ENCODE measurements at regions not wholly inside any gene's neighbourhood (a gene's known extent, or its start where the extent isn't known, plus 50 kb on each side); places are given as distances from the start of the nearest gene placed in this dataset.

GRCh38 chr5:173814053-173814452, 74.1 kb upstream of the CPEB4 start:
- Histone ChIP-seq H3K4me3 (ENCODE audit: low read depth in 1 of 3, low read length in 3 of 3) (no peak overlapping the region), H3K27me3 (ENCODE audit: control insufficient read depth in 3 of 3, insufficient read depth in 3 of 3, low read length in 3 of 3) (no peaks in the 10 kb centered on the region), H3K27ac (ENCODE audit: low read depth in 1 of 3, low read length in 2 of 3) (no peak overlapping the region), H3K4me1 (ENCODE audit: control insufficient read depth in 3 of 3, insufficient read depth in 2 of 3, low read depth in 1 of 3, low read length in 2 of 3) (no peaks in the 10 kb centered on the region), H3K36me3 (ENCODE audit: control insufficient read depth in 3 of 3, insufficient read depth in 2 of 3, low read depth in 1 of 3, low read length in 3 of 3) (no peaks in the 10 kb centered on the region), H3K9me3 (ENCODE audit: control insufficient read depth in 2 of 2, insufficient read depth in 1 of 2, low read depth in 1 of 2, low read length in 1 of 2) (no peaks in the 10 kb centered on the region)
- DNase-seq (no peak), FAIRE-seq (no peak)

DNA sequence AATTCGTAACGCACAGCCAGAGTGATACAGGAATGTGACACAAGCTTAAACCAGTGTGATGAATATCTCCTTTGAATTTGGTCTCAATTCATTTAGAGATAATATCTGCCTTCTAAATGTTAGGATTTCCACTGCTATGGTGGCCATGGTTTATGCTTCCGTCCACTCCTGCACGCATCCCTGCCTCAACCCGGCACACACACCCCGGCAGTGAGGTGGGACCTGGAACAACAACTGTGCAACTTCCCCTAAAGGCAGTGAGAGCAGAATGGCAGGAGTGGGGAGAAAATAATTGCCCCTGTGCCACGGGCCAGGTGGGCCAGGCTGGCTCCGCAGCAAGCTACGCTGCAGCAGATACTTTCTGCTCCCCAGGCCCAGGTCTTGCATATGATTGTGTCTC, 72.6 kb upstream of the CPEB4 start:
- no peak overlapping the region for H3K27ac ChIP-seq (ENCODE audit: low read depth in 1 of 3, low read length in 2 of 3)
- H3K9me3 ChIP-seq (ENCODE audit: control insufficient read depth in 2 of 2, insufficient read depth in 1 of 2, low read depth in 1 of 2, low read length in 1 of 2): peaks cover 0 to 7% of the 10 kb centered on the region in 2 donors
- H3K4me1 ChIP-seq (ENCODE audit: control insufficient read depth in 3 of 3, insufficient read depth in 2 of 3, low read depth in 1 of 3, low read length in 2 of 3): peaks cover 0 to under 1% (median 0%) of the 10 kb centered on the region in 3 donors
- H3K27me3 ChIP-seq (ENCODE audit: control insufficient read depth in 3 of 3, insufficient read depth in 3 of 3, low read length in 3 of 3): no peaks in the 10 kb centered on the region
- no peak overlapping the region for H3K4me3 ChIP-seq (ENCODE audit: low read depth in 1 of 3, low read length in 3 of 3)
- 90 to 95% (median 93%) methylated on average over 9 of the region's 9 CpGs for WGBS, 3 donors
- no peak for FAIRE-seq
- DNase-seq: no peak
- no peaks in the 10 kb centered on the region for H3K36me3 ChIP-seq (ENCODE audit: control insufficient read depth in 3 of 3, insufficient read depth in 2 of 3, low read depth in 1 of 3, low read length in 3 of 3)

DNA sequence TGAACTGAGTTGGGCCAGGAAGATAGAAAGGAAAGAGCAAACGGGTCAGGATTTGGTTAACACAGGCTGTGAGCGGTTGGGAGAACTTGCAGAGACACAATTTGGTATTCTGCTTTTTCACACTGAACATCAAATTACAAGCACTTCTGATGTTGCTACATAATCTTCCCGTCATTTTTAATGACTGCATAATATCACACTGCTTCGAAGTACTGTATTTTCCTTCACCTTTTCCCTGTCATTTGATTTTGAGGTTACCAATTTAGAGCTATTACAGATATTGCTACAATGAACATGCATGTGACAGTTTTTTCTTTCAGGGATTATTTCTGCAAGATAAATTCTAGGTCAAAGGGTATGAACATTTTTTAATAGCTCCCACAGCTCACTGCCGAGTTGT, 71.4 kb upstream of the CPEB4 start:
- Histone ChIP-seq H3K4me1 (ENCODE audit: control insufficient read depth in 3 of 3, insufficient read depth in 2 of 3, low read depth in 1 of 3, low read length in 2 of 3) (peaks cover 0 to 11% (median 0%) of the 10 kb centered on the region in 3 donors), H3K4me3 (ENCODE audit: low read depth in 1 of 3, low read length in 3 of 3) (no peak overlapping the region), H3K27me3 (ENCODE audit: control insufficient read depth in 3 of 3, insufficient read depth in 3 of 3, low read length in 3 of 3) (no peaks in the 10 kb centered on the region), H3K9me3 (ENCODE audit: control insufficient read depth in 2 of 2, insufficient read depth in 1 of 2, low read depth in 1 of 2, low read length in 1 of 2) (peaks cover 0 to 7% of the 10 kb centered on the region in 2 donors), H3K36me3 (ENCODE audit: control insufficient read depth in 3 of 3, insufficient read depth in 2 of 3, low read depth in 1 of 3, low read length in 3 of 3) (no peaks in the 10 kb centered on the region), H3K27ac (ENCODE audit: low read depth in 1 of 3, low read length in 2 of 3) (no peak overlapping the region)
- no peak for FAIRE-seq
- no peak for DNase-seq
- 56 to 74% (median 59%) methylated on average over 5 of the region's 5 CpGs for WGBS, 3 donors

DNA sequence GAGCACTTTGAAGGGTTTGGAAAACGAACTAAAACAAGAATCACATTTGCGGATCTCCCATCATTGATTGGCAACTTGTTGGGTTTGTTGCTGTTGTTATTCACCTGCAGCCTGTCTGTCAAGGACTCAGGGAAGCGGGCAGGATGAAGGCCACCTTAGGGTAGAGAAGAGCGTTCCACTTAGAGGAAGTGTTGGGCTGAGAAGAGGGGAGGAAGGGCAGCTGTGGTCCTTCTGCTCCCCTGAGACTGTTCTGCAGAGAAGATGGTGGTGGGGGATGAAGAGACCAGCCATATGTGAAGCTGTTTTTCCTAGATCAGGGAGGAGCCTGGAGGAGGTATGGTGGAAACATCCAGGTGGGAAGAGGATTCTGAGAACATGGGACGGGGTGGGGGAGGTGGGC, 70.6 kb upstream of the CPEB4 start:
- Histone ChIP-seq H3K4me1 (ENCODE audit: control insufficient read depth in 3 of 3, insufficient read depth in 2 of 3, low read depth in 1 of 3, low read length in 2 of 3) (peaks cover 0 to 11% (median 0%) of the 10 kb centered on the region in 3 donors), H3K27me3 (ENCODE audit: control insufficient read depth in 3 of 3, insufficient read depth in 3 of 3, low read length in 3 of 3) (no peaks in the 10 kb centered on the region), H3K27ac (ENCODE audit: low read depth in 1 of 3, low read length in 2 of 3) (no peak overlapping the region), H3K36me3 (ENCODE audit: control insufficient read depth in 3 of 3, insufficient read depth in 2 of 3, low read depth in 1 of 3, low read length in 3 of 3) (no peaks in the 10 kb centered on the region), H3K9me3 (ENCODE audit: control insufficient read depth in 2 of 2, insufficient read depth in 1 of 2, low read depth in 1 of 2, low read length in 1 of 2) (peaks cover 0 to 7% of the 10 kb centered on the region in 2 donors), H3K4me3 (ENCODE audit: low read depth in 1 of 3, low read length in 3 of 3) (no peak overlapping the region)
- WGBS, 3 donors: 89 to 94% (median 90%) methylated on average over 5 of the region's 5 CpGs
- no peak for DNase-seq
- FAIRE-seq: no peak

DNA sequence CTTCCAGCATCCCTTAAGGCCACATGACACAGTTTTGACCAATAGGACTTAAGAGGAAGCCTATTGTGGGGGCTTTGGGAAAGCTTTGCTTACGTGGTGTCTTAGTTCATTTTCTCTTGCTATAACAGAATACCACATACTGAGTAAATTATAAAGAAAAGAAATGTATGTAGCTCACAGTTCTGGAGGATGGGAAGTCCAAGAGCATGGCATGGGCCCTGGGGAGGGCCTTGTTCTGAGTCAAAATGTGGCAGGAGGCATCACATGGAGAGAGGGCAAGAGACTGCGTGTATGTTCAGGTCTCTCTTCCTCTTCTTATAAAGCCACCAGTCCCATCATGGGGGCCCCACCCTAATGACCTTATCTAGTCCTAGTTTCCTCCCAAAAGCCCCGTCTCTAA, 68.6 kb upstream of the CPEB4 start:
- no peak overlapping the region for H3K4me3 ChIP-seq (ENCODE audit: low read depth in 1 of 3, low read length in 3 of 3)
- no peaks in the 10 kb centered on the region for H3K36me3 ChIP-seq (ENCODE audit: control insufficient read depth in 3 of 3, insufficient read depth in 2 of 3, low read depth in 1 of 3, low read length in 3 of 3)
- H3K27me3 ChIP-seq (ENCODE audit: control insufficient read depth in 3 of 3, insufficient read depth in 3 of 3, low read length in 3 of 3): no peaks in the 10 kb centered on the region
- WGBS, 3 donors: 77 to 97% (median 90%) methylated on average over 3 of the region's 3 CpGs
- peaks cover 3 to 24% (median 3%) of the 10 kb centered on the region in 3 donors for H3K4me1 ChIP-seq (ENCODE audit: control insufficient read depth in 3 of 3, insufficient read depth in 2 of 3, low read depth in 1 of 3, low read length in 2 of 3)
- FAIRE-seq: no peak
- H3K27ac ChIP-seq (ENCODE audit: low read depth in 1 of 3, low read length in 2 of 3): no peak overlapping the region
- no peak for DNase-seq
- peaks cover 0 to 7% of the 10 kb centered on the region in 2 donors for H3K9me3 ChIP-seq (ENCODE audit: control insufficient read depth in 2 of 2, insufficient read depth in 1 of 2, low read depth in 1 of 2, low read length in 1 of 2)

DNA sequence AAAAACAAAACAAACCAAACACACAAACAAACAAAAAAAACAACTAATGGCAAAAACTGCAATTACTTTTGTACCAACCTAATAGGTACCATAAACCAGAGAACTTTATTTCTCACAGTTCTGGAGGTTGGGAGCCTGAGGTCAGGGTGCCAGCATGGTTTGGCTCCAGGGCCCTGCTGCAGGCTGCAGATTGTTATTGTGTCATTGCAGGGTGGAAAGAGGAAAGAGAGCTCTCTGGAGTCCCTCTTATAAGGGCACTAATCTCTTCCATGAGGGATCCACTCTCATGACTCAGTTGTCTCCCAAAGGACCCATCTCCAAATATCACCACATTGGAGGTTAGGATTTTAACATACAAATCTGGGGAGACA, 64.9 kb upstream of the CPEB4 start:
- Histone ChIP-seq H3K4me3 (ENCODE audit: low read depth in 1 of 3, low read length in 3 of 3) (no peak overlapping the region), H3K27me3 (ENCODE audit: control insufficient read depth in 3 of 3, insufficient read depth in 3 of 3, low read length in 3 of 3) (no peaks in the 10 kb centered on the region), H3K4me1 (ENCODE audit: control insufficient read depth in 3 of 3, insufficient read depth in 2 of 3, low read depth in 1 of 3, low read length in 2 of 3) (peaks cover 3 to 51% (median 7%) of the 10 kb centered on the region in 3 donors), H3K9me3 (ENCODE audit: control insufficient read depth in 2 of 2, insufficient read depth in 1 of 2, low read depth in 1 of 2, low read length in 1 of 2) (peaks cover 0 to 14% of the 10 kb centered on the region in 2 donors), H3K36me3 (ENCODE audit: control insufficient read depth in 3 of 3, insufficient read depth in 2 of 3, low read depth in 1 of 3, low read length in 3 of 3) (no peaks in the 10 kb centered on the region), H3K27ac (ENCODE audit: low read depth in 1 of 3, low read length in 2 of 3) (peak overlapping the region in 2 of 3 donors; percentile 57 to 80)
- no peak for FAIRE-seq
- no peak for DNase-seq

DNA sequence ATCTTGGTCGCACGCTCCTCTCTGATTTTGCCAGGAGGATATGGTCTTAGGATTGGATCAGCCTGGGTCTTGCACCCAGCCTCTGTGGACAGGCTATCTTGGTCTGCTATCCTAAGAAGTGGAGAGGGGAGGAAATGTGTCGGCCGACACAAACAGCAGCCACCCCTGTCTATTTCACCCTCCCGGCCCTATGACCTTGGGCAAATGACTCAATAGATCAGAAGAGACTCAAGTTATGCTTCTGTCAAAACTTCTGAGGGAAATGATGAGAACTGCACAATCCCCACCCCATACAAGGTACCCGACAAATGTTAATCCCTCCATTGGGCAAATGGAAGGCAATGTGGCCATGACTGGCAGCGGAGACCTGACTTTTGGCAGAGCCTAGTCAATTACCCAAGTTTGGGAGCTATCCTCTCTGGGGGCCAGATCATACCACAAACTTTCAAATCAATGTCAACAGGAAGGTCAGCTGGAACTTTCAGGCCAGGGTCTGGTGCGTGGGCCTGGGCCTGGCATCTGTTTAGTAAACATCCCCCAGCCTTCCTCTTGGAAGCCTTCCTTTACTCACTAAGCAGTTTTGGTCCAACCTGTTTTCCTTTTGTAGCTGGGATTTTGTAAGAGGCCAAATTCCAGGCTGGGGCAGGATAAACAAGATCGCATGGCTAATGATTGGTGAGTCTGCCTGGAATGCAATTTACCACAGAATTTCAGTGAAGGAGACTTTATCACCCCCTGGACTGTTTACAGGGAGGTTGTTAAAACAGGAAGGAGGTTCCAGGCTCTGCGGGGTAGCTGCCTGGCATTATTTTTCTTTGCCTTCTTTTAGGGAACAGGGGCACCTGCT, 64.2 kb upstream of the CPEB4 start:
- Histone ChIP-seq H3K4me3 (ENCODE audit: low read depth in 1 of 3, low read length in 3 of 3) (no peak overlapping the region), H3K4me1 (ENCODE audit: control insufficient read depth in 3 of 3, insufficient read depth in 2 of 3, low read depth in 1 of 3, low read length in 2 of 3) (peaks cover 3 to 51% (median 7%) of the 10 kb centered on the region in 3 donors), H3K27me3 (ENCODE audit: control insufficient read depth in 3 of 3, insufficient read depth in 3 of 3, low read length in 3 of 3) (no peaks in the 10 kb centered on the region), H3K27ac (ENCODE audit: low read depth in 1 of 3, low read length in 2 of 3) (peak overlapping the region in 2 of 3 donors; percentile 57 to 80), H3K9me3 (ENCODE audit: control insufficient read depth in 2 of 2, insufficient read depth in 1 of 2, low read depth in 1 of 2, low read length in 1 of 2) (peaks cover 0 to 18% of the 10 kb centered on the region in 2 donors), H3K36me3 (ENCODE audit: control insufficient read depth in 3 of 3, insufficient read depth in 2 of 3, low read depth in 1 of 3, low read length in 3 of 3) (no peaks in the 10 kb centered on the region)
- WGBS, 3 donors: 58 to 67% (median 66%) methylated on average over 10 of the region's 10 CpGs
- DNase-seq (peak; percentile 87 to 92), FAIRE-seq (no peak)

DNA sequence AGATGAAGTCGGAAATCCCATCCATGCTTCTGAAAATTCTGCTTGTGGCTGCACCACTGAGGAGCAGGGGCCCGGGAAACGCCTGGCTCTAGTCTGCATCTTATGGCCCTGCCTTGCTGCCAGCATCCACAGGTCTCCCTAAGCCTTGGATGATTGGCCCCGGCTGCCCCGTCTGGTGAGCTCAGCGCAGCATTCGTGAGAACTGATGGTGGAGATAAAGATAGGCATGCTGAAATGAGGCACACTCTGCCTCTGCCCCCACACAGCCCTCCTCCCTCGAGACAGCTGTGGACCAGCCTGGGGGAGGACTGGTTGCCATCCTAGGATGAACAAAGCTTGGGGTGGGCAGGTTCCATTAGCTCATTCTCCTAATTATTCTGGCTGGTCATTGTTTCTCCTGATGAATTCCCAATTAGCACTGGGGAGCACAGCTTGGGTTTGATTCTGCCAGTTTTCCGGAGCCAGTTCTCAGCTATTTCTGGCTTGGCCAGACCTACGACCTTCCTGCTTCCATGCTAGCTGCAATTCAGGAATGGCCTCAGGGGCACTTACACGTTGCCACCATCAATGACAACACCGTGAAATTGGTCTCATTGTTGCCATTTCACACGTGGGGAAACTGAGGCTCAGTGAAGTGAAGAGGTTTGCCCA, 62.8 kb upstream of the CPEB4 start:
- DNase-seq: no peak
- Histone ChIP-seq H3K36me3 (ENCODE audit: control insufficient read depth in 3 of 3, insufficient read depth in 2 of 3, low read depth in 1 of 3, low read length in 3 of 3) (no peaks in the 10 kb centered on the region), H3K27ac (ENCODE audit: low read depth in 1 of 3, low read length in 2 of 3) (peak overlapping the region in 1 of 3 donors; percentile 80), H3K9me3 (ENCODE audit: control insufficient read depth in 2 of 2, insufficient read depth in 1 of 2, low read depth in 1 of 2, low read length in 1 of 2) (peaks cover 0 to 11% of the 10 kb centered on the region in 2 donors), H3K27me3 (ENCODE audit: control insufficient read depth in 3 of 3, insufficient read depth in 3 of 3, low read length in 3 of 3) (no peaks in the 10 kb centered on the region), H3K4me3 (ENCODE audit: low read depth in 1 of 3, low read length in 3 of 3) (no peak overlapping the region), H3K4me1 (ENCODE audit: control insufficient read depth in 3 of 3, insufficient read depth in 2 of 3, low read depth in 1 of 3, low read length in 2 of 3) (peaks cover 3 to 51% (median 7%) of the 10 kb centered on the region in 3 donors)
- WGBS, 3 donors: 74 to 83% (median 81%) methylated on average over 13 of the region's 13 CpGs
- no peak for FAIRE-seq

All from small intestine (tissue), 7 donors.